SK-N-SH treated with all-trans-retinoic acid at 6 μM for 48 hours (cell line): ENCODE measurements at regions not wholly inside any gene's neighbourhood (a gene's known extent, or its start where the extent isn't known, plus 50 kb on each side); places are given as distances from the start of the nearest gene placed in this dataset.

Experiments used
- ATAC-seq: fragments of 200-7000 bp; cut with Tn5 transposase; 3 replicates; pipeline ENCODE4 v1.9.1; 2020; ENCODE audit warnings: mild to moderate bottlenecking, moderate library complexity
- ARNTL ChIP-seq: fragments of 450-650 bp; formaldehyde crosslinking; IDR thresholded peaks from 2 replicates; pipeline ENCODE4 v1.5.0; 2020; ENCODE audit warnings: low read depth, mild to moderate bottlenecking, moderate library complexity, borderline replicate concordance
- CREB5 ChIP-seq: fragments of 250-450 bp; sonication (Bioruptor Pico); IDR thresholded peaks from 2 replicates; pipeline ENCODE4 v1.5.1; 2020; ENCODE audit warnings: low read depth, mild to moderate bottlenecking, moderate library complexity
- CSDC2 ChIP-seq: fragments of 250-450 bp; sonication (Bioruptor Pico); IDR thresholded peaks from 2 replicates; pipeline ENCODE4 v1.5.0; 2020; ENCODE audit warnings: mild to moderate bottlenecking, moderate library complexity
- ESRRG ChIP-seq: fragments of 250-450 bp; sonication (Bioruptor Pico); IDR thresholded peaks from 2 replicates; pipeline ENCODE4 v1.6.1; 2021; ENCODE audit warnings: mild to moderate bottlenecking
- GLIS3 ChIP-seq: fragments of 250-450 bp; sonication (Bioruptor Pico); IDR thresholded peaks from 2 replicates; pipeline ENCODE4 v1.5.0; 2020; ENCODE audit warnings: mild to moderate bottlenecking, moderate library complexity
- ISL1 ChIP-seq: fragments of 250-450 bp; sonication (Bioruptor Pico); IDR thresholded peaks from 2 replicates; pipeline ENCODE4 v2.1.2; 2022; ENCODE audit warnings: mild to moderate bottlenecking, moderate library complexity
- OSR1 ChIP-seq: fragments of 250-450 bp; sonication (Bioruptor Pico); IDR thresholded peaks from 2 replicates; pipeline ENCODE4 v1.8.0; 2022; ENCODE audit warnings: moderate library complexity, mild to moderate bottlenecking, inconsistent platforms
- PATZ1 ChIP-seq: fragments of 250-450 bp; sonication (Bioruptor Pico); IDR thresholded peaks from 2 replicates; pipeline ENCODE4 v1.8.0; 2020; ENCODE audit warnings: mild to moderate bottlenecking, moderate library complexity, borderline replicate concordance
- PPARA ChIP-seq: fragments of 250-450 bp; sonication (Bioruptor Pico); IDR thresholded peaks from 2 replicates; pipeline ENCODE4 v1.5.0; 2020; ENCODE audit warnings: mild to moderate bottlenecking, borderline replicate concordance
- RARB ChIP-seq: fragments of 250-450 bp; sonication (Bioruptor Pico); IDR thresholded peaks from 2 replicates; pipeline ENCODE4 v1.8.0; 2021; ENCODE audit warnings: mild to moderate bottlenecking, moderate library complexity
- SNAI2 ChIP-seq: fragments of 250-450 bp; sonication (Bioruptor Pico); IDR thresholded peaks from 2 replicates; pipeline ENCODE4 v1.5.0; 2020; ENCODE audit warnings: mild to moderate bottlenecking, moderate library complexity
- TCF4 ChIP-seq: fragments of 250-450 bp; sonication (Bioruptor Pico); IDR thresholded peaks from 2 replicates; pipeline ENCODE4 v1.8.0; 2021; ENCODE audit warnings: mild to moderate bottlenecking, moderate library complexity, borderline replicate concordance
- TOX ChIP-seq: fragments of 250-450 bp; sonication (Bioruptor Pico); IDR thresholded peaks from 2 replicates; pipeline ENCODE4 v1.8.0; 2021; ENCODE audit warnings: mild to moderate bottlenecking, moderate library complexity, borderline replicate concordance
- ZC3H10 ChIP-seq: fragments of 250-450 bp; sonication (Bioruptor Pico); IDR thresholded peaks from 2 replicates; pipeline ENCODE4 v1.5.1; 2021; ENCODE audit warnings: mild to moderate bottlenecking, moderate library complexity
- ZFP3 ChIP-seq: fragments of 250-450 bp; sonication (Bioruptor Pico); IDR thresholded peaks from 2 replicates; pipeline ENCODE4 v1.5.0; 2020; ENCODE audit warnings: mild to moderate bottlenecking, moderate library complexity
- ZFP30 ChIP-seq: fragments of 450-650 bp; formaldehyde crosslinking; IDR thresholded peaks from 2 replicates; pipeline ENCODE4 v1.5.0; 2022; ENCODE audit warnings: mild to moderate bottlenecking, moderate library complexity
- ZNF565 ChIP-seq: fragments of 450-650 bp; formaldehyde crosslinking; conservative IDR thresholded peaks from 2 replicates; pipeline ENCODE4 v1.5.0; 2020; ENCODE audit warnings: low read depth, mild to moderate bottlenecking, moderate library complexity
- ZNF70 ChIP-seq: fragments of 450-650 bp; formaldehyde crosslinking; IDR thresholded peaks from 2 replicates; pipeline ENCODE4 v1.5.0; 2020; ENCODE audit warnings: mild to moderate bottlenecking, moderate library complexity
- ZNF8 ChIP-seq: fragments of 450-650 bp; formaldehyde crosslinking; IDR thresholded peaks from 2 replicates; pipeline ENCODE4 v1.5.0; 2020; ENCODE audit warnings: mild to moderate bottlenecking, moderate library complexity
- TF ChIP-seq, protein P1 (sequence below): fragments of 250-450 bp; sonication (Bioruptor Pico); IDR thresholded peaks from 2 replicates; pipeline ENCODE4 v1.5.1; 2021; ENCODE audit warnings: mild to moderate bottlenecking, moderate library complexity
- TF ChIP-seq, protein P2 (sequence below): fragments of 250-450 bp; sonication (Bioruptor Pico); IDR thresholded peaks from 2 replicates; pipeline ENCODE4 v1.5.0; 2020; ENCODE audit warnings: mild to moderate bottlenecking, moderate library complexity
- TF ChIP-seq, protein P3 (sequence below): fragments of 250-450 bp; sonication (Bioruptor Pico); IDR thresholded peaks from 2 replicates; pipeline ENCODE4 v1.8.0; 2021; ENCODE audit warnings: low read depth, mild to moderate bottlenecking, moderate library complexity, borderline replicate concordance

GRCh38 chr2:139946690-139947089 is 1166.5 kb upstream of the NXPH2 start (continued):
- TF ChIP-seq, protein P1, sequence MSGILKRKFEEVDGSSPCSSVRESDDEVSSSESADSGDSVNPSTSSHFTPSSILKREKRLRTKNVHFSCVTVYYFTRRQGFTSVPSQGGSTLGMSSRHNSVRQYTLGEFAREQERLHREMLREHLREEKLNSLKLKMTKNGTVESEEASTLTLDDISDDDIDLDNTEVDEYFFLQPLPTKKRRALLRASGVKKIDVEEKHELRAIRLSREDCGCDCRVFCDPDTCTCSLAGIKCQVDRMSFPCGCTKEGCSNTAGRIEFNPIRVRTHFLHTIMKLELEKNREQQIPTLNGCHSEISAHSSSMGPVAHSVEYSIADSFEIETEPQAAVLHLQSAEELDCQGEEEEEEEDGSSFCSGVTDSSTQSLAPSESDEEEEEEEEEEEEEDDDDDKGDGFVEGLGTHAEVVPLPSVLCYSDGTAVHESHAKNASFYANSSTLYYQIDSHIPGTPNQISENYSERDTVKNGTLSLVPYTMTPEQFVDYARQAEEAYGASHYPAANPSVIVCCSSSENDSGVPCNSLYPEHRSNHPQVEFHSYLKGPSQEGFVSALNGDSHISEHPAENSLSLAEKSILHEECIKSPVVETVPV (CRISPR knock-in tag), result no peak
- TF ChIP-seq, all 23 proteins: peak for 0

DNA sequence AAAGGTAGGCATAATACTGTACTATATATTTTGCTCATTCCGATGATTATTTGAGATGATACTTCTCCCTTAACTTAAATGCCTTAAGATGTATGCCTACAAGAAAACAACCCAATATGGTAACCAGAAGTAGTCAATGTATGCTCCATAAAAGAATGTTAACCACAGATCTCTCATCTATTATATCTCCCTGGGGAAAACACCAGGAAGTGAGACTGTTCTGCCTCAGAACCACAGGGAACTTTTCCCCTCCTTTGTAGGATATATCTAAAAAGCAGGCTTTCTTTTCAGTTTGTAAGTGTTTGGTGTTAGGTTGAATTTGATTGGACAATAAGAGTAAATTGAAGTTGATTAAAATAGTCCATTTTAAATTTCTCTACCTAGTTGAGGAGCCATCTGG is 1160.5 kb upstream of the NXPH2 start:
- no peak for ATAC-seq
- TF ChIP-seq ZC3H10 (no peak), CREB5 (CRISPR knock-in tag) (no peak), CSDC2 (CRISPR knock-in tag) (no peak), TCF4 (CRISPR knock-in tag) (no peak), TOX (CRISPR knock-in tag) (no peak), ZFP3 (CRISPR knock-in tag) (no peak), ZNF565 (CRISPR knock-in tag) (no peak), ZNF70 (no peak), OSR1 (no peak), ARNTL (CRISPR knock-in tag) (no peak)
- TF ChIP-seq, protein P2, sequence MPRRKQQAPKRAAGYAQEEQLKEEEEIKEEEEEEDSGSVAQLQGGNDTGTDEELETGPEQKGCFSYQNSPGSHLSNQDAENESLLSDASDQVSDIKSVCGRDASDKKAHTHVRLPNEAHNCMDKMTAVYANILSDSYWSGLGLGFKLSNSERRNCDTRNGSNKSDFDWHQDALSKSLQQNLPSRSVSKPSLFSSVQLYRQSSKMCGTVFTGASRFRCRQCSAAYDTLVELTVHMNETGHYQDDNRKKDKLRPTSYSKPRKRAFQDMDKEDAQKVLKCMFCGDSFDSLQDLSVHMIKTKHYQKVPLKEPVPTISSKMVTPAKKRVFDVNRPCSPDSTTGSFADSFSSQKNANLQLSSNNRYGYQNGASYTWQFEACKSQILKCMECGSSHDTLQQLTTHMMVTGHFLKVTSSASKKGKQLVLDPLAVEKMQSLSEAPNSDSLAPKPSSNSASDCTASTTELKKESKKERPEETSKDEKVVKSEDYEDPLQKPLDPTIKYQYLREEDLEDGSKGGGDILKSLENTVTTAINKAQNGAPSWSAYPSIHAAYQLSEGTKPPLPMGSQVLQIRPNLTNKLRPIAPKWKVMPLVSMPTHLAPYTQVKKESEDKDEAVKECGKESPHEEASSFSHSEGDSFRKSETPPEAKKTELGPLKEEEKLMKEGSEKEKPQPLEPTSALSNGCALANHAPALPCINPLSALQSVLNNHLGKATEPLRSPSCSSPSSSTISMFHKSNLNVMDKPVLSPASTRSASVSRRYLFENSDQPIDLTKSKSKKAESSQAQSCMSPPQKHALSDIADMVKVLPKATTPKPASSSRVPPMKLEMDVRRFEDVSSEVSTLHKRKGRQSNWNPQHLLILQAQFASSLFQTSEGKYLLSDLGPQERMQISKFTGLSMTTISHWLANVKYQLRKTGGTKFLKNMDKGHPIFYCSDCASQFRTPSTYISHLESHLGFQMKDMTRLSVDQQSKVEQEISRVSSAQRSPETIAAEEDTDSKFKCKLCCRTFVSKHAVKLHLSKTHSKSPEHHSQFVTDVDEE, result no peak
- TF ChIP-seq, protein P1 (CRISPR knock-in tag), result no peak

GRCh38 chr2:139925903-139926302 is 1145.7 kb upstream of the NXPH2 start:
- TF ChIP-seq, protein P1 (CRISPR knock-in tag), result no peak
- TF ChIP-seq, protein P3, sequence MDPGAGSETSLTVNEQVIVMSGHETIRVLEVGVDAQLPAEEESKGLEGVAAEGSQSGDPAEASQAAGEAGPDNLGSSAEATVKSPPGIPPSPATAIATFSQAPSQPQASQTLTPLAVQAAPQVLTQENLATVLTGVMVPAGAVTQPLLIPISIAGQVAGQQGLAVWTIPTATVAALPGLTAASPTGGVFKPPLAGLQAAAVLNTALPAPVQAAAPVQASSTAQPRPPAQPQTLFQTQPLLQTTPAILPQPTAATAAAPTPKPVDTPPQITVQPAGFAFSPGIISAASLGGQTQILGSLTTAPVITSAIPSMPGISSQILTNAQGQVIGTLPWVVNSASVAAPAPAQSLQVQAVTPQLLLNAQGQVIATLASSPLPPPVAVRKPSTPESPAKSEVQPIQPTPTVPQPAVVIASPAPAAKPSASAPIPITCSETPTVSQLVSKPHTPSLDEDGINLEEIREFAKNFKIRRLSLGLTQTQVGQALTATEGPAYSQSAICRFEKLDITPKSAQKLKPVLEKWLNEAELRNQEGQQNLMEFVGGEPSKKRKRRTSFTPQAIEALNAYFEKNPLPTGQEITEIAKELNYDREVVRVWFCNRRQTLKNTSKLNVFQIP, result no peak
- TF ChIP-seq GLIS3 (CRISPR knock-in tag) (no peak), ZNF8 (CRISPR knock-in tag) (no peak), ZFP30 (CRISPR knock-in tag) (no peak), PATZ1 (CRISPR knock-in tag) (no peak), SNAI2 (CRISPR knock-in tag) (no peak), ZNF70 (no peak), ZFP3 (CRISPR knock-in tag) (no peak), ZNF565 (CRISPR knock-in tag) (no peak), ZC3H10 (no peak), ESRRG (CRISPR knock-in tag) (no peak), TCF4 (CRISPR knock-in tag) (no peak), TOX (CRISPR knock-in tag) (no peak), PPARA (no peak), RARB (CRISPR knock-in tag) (no peak), ISL1 (CRISPR knock-in tag) (no peak), OSR1 (no peak)
- TF ChIP-seq, protein P2, result no peak
- ATAC-seq, result no peak
